Nephron (organoid): ENCODE measurements at regions not wholly inside any gene's neighbourhood (a gene's known extent, or its start where the extent isn't known, plus 50 kb on each side); places are given as distances from the start of the nearest gene placed in this dataset.

Experiments
- H3K27ac Mint-ChIP-seq, 3 experiments: 2 replicates each; pipeline ENCODE4 v1.8.0; 2020; ENCODE audit warnings: mixed read lengths in 3 of 3, mild to moderate bottlenecking in 2 of 3, moderate library complexity in 1 of 3
- H3K27me3 Mint-ChIP-seq: 2 replicates; pipeline ENCODE4 v1.8.0; 2021; ENCODE audit warnings: low read depth, mild to moderate bottlenecking, moderate library complexity, mixed read lengths
- H3K36me3 Mint-ChIP-seq: 2 replicates; pipeline ENCODE4 v1.8.0; 2020; ENCODE audit warnings: low read depth, mixed read lengths
- H3K4me1 Mint-ChIP-seq: 2 replicates; pipeline ENCODE4 v1.8.0; 2020; ENCODE audit warnings: mixed read lengths
- H3K4me3 Mint-ChIP-seq, 3 experiments: 2 replicates each; pipeline ENCODE4 v1.8.0; 2020; ENCODE audit warnings: mild to moderate bottlenecking in 3 of 3, mixed read lengths in 3 of 3, moderate library complexity in 2 of 3
- H3K9me3 Mint-ChIP-seq: 2 replicates; pipeline ENCODE4 v1.8.0; 2020; ENCODE audit warnings: mixed read lengths
- TF ChIP-seq, protein P1 (sequence below), 3 experiments: fragments of 200-600 bp; sonication (generic); IDR thresholded peaks; one replicate each; pipeline ENCODE4 v1.5.0; 2021; ENCODE audit warnings: antibody characterized with exemption in 3 of 3; ENCODE audit not compliant: unreplicated experiment in 3 of 3

GRCh38 chr14:48005986-48006385 is 330.6 kb upstream of the MDGA2 start:
- Mint-ChIP-seq H3K4me3 (no peak overlapping the region), H3K27me3 (no peaks in the 10 kb centered on the region), H3K36me3 (no peaks in the 10 kb centered on the region), H3K4me1 (no peaks in the 10 kb centered on the region), H3K9me3 (no peaks in the 10 kb centered on the region), H3K27ac (no peak overlapping the region)
- TF ChIP-seq, protein P1, sequence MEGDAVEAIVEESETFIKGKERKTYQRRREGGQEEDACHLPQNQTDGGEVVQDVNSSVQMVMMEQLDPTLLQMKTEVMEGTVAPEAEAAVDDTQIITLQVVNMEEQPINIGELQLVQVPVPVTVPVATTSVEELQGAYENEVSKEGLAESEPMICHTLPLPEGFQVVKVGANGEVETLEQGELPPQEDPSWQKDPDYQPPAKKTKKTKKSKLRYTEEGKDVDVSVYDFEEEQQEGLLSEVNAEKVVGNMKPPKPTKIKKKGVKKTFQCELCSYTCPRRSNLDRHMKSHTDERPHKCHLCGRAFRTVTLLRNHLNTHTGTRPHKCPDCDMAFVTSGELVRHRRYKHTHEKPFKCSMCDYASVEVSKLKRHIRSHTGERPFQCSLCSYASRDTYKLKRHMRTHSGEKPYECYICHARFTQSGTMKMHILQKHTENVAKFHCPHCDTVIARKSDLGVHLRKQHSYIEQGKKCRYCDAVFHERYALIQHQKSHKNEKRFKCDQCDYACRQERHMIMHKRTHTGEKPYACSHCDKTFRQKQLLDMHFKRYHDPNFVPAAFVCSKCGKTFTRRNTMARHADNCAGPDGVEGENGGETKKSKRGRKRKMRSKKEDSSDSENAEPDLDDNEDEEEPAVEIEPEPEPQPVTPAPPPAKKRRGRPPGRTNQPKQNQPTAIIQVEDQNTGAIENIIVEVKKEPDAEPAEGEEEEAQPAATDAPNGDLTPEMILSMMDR (IDR thresholded peaks at IDR 0.05; ENCODE audit: unreplicated experiment in 3 of 3), result no peak

DNA sequence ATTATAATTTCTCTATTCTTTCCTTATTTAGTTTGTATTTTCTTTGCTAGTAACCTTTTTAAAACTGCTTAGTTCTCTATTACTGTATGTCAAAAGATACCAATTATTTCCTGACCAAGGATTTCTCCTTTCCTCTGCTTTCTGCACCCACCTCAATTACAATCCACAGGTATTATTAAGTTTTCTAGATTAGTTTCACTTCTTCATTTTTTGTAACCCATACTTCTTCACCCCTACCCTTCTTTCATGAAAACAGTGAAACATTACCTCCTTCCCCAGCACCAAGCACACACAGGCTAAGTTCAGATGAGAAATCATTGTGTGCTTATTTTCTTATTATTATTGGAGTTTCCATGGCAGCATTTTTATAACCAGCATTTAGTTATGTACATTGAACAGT is 318.5 kb upstream of the MDGA2 start:
- Mint-ChIP-seq H3K27ac (no peak overlapping the region), H3K27me3 (no peaks in the 10 kb centered on the region), H3K36me3 (no peaks in the 10 kb centered on the region), H3K4me1 (no peaks in the 10 kb centered on the region), H3K4me3 (no peak overlapping the region), H3K9me3 (no peaks in the 10 kb centered on the region)
- TF ChIP-seq, protein P1 (IDR thresholded peaks at IDR 0.05; ENCODE audit: unreplicated experiment in 3 of 3), result no peak

- H3K36me3 Mint-ChIP-seq, result no peaks in the 10 kb centered on the region
- no peak overlapping the region for H3K4me3 Mint-ChIP-seq
- H3K9me3 Mint-ChIP-seq, result no peaks in the 10 kb centered on the region
- TF ChIP-seq, protein P1 (IDR thresholded peaks at IDR 0.05; ENCODE audit: unreplicated experiment in 3 of 3), result no peak
- no peaks in the 10 kb centered on the region for H3K27me3 Mint-ChIP-seq
- H3K27ac Mint-ChIP-seq, result no peak overlapping the region
- no peaks in the 10 kb centered on the region for H3K4me1 Mint-ChIP-seq
Observed at GRCh38 chr14:47988175-47988574, 312.8 kb upstream of the MDGA2 start.

GRCh38 chr14:47978871-47979270 is 303.5 kb upstream of the MDGA2 start:
- Mint-ChIP-seq H3K36me3 (no peaks in the 10 kb centered on the region), H3K4me3 (no peak overlapping the region), H3K9me3 (no peaks in the 10 kb centered on the region), H3K27ac (no peak overlapping the region), H3K4me1 (no peaks in the 10 kb centered on the region), H3K27me3 (no peaks in the 10 kb centered on the region)
- TF ChIP-seq, protein P1 (IDR thresholded peaks at IDR 0.05; ENCODE audit: unreplicated experiment in 3 of 3), result no peak

- TF ChIP-seq, protein P1 (IDR thresholded peaks at IDR 0.05; ENCODE audit: unreplicated experiment in 3 of 3), result no peak
- H3K4me3 Mint-ChIP-seq, result no peak overlapping the region
- no peak overlapping the region for H3K27ac Mint-ChIP-seq
- H3K4me1 Mint-ChIP-seq, result no peaks in the 10 kb centered on the region
- no peaks in the 10 kb centered on the region for H3K36me3 Mint-ChIP-seq
- H3K9me3 Mint-ChIP-seq, result peaks cover 7% of the 10 kb centered on the region
- no peaks in the 10 kb centered on the region for H3K27me3 Mint-ChIP-seq
Observed at GRCh38 chr14:47976139-47976538, 300.7 kb upstream of the MDGA2 start.

GRCh38 chr14:47966076-47966810 is 290.8 kb upstream of the MDGA2 start:
- Mint-ChIP-seq H3K9me3 (no peaks in the 10 kb centered on the region), H3K4me3 (no peak overlapping the region), H3K27me3 (no peaks in the 10 kb centered on the region), H3K4me1 (no peaks in the 10 kb centered on the region), H3K36me3 (no peaks in the 10 kb centered on the region), H3K27ac (no peak overlapping the region)
- TF ChIP-seq, protein P1 (IDR thresholded peaks at IDR 0.05; ENCODE audit: unreplicated experiment in 3 of 3), result no peak
